Smooth muscle cell (in vitro differentiated cells): ENCODE measurements at regions not wholly inside any gene's neighbourhood (a gene's known extent, or its start where the extent isn't known, plus 50 kb on each side); places are given as distances from the start of the nearest gene placed in this dataset.

ENCODE experiments used
- DNase-seq: peaks from one replicate; lab custom pipeline; 2025; ENCODE audit not compliant: unreplicated experiment; lab: John Stamatoyannopoulos, UW
- H2AFZ ChIP-seq: fragments of 200-600 bp; sonication (generic); 2 replicates; pipeline ENCODE4 v1.6.0; 2016; ENCODE audit warnings: antibody characterized with exemption, low read depth, mild to moderate bottlenecking
- H3F3A ChIP-seq: fragments of 200-600 bp; sonication (generic); 2 replicates; pipeline ENCODE4 v1.6.0; 2017; ENCODE audit warnings: antibody characterized with exemption, low read depth
- H3K27ac ChIP-seq: fragments of 200-600 bp; sonication (generic); 2 replicates; pipeline ENCODE4 v1.5.1; 2016; ENCODE audit warnings: low read depth, mild to moderate bottlenecking
- H3K27me3 ChIP-seq: fragments of 200-600 bp; sonication (generic); 2 replicates; pipeline ENCODE4 v1.6.1; 2016; ENCODE audit warnings: low read depth, mild to moderate bottlenecking
- H3K36me3 ChIP-seq: fragments of 200-600 bp; sonication (generic); 2 replicates; pipeline ENCODE4 v1.5.1; 2016; ENCODE audit warnings: low read depth
- H3K4me1 ChIP-seq: fragments of 200-600 bp; sonication (generic); 2 replicates; pipeline ENCODE4 v1.5.1; 2016; ENCODE audit warnings: low read depth
- H3K4me2 ChIP-seq: fragments of 200-600 bp; sonication (generic); 2 replicates; pipeline ENCODE4 v1.6.0; 2016; ENCODE audit warnings: mild to moderate bottlenecking
- H3K4me3 ChIP-seq: fragments of 200-600 bp; sonication (generic); 2 replicates; pipeline ENCODE4 v1.5.1; 2016; ENCODE audit warnings: mild to moderate bottlenecking
- H3K79me2 ChIP-seq: fragments of 200-600 bp; sonication (generic); 2 replicates; pipeline ENCODE4 v1.6.0; 2016; ENCODE audit warnings: low read depth, mild to moderate bottlenecking
- H3K9ac ChIP-seq: fragments of 200-600 bp; sonication (generic); 2 replicates; pipeline ENCODE4 v1.6.0; 2016; ENCODE audit warnings: low read depth
- H3K9me3 ChIP-seq: fragments of 200-600 bp; sonication (generic); replicated peaks from 2 replicates; pipeline ENCODE4 v1.5.1; 2016; ENCODE audit warnings: low read depth
- H4K20me1 ChIP-seq: fragments of 200-600 bp; sonication (generic); 2 replicates; pipeline ENCODE4 v1.6.0; 2016; ENCODE audit warnings: low read depth
- WGBS: methylation state at CpG from one replicate; pipeline ENCODE4 v1.1.7; 2016; ENCODE audit warnings: low lambda C conversion rate; 5-methylcytosine and 5-hydroxymethylcytosine counted together
- TF ChIP-seq, protein P1 (sequence below): fragments of 200-600 bp; sonication (generic); IDR thresholded peaks from 2 replicates; pipeline ENCODE4 v1.5.1; 2017; ENCODE audit warnings: borderline replicate concordance, mild to moderate bottlenecking, antibody characterized with exemption; ENCODE audit not compliant: insufficient read depth, poor library complexity, severe bottlenecking

DNA sequence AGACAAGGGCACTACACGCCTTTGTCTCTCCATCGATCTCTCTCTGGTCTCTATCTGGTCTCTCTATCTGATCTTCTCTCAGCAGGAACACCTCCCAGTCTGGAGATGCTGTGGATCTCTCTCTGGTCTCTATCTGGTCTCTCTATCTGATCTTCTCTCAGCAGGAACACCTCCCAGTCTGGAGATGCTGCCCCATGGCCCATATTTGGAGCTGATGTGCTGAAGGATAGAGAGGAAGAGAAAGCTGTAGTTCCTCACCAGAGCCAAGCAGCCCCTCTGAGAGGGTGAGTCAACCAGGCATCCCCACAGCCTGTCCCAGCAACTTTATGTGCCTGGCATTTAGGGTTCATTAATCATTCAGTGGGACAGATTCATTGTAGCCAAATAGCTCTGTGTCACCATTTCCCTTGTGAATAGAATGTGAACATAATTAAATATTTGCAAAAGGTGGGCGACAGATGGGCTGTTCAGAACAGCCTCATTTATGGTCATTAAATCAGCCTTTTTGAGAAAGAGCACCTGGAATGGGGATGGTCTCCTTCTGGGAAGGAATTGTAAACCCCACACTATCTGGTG is 189.3 kb upstream of the MAST4 start:
- H3K4me1 ChIP-seq: no peaks in the 10 kb centered on the region
- no peak overlapping the region for H3K27ac ChIP-seq
- H3K9me3 ChIP-seq: no peaks in the 10 kb centered on the region
- H4K20me1 ChIP-seq: no peaks in the 10 kb centered on the region
- H2AFZ ChIP-seq: no peak overlapping the region
- no peak overlapping the region for H3K9ac ChIP-seq
- H3K79me2 ChIP-seq: no peaks in the 10 kb centered on the region
- no peak overlapping the region for H3K4me3 ChIP-seq
- H3K36me3 ChIP-seq: no peaks in the 10 kb centered on the region
- TF ChIP-seq, protein P1, sequence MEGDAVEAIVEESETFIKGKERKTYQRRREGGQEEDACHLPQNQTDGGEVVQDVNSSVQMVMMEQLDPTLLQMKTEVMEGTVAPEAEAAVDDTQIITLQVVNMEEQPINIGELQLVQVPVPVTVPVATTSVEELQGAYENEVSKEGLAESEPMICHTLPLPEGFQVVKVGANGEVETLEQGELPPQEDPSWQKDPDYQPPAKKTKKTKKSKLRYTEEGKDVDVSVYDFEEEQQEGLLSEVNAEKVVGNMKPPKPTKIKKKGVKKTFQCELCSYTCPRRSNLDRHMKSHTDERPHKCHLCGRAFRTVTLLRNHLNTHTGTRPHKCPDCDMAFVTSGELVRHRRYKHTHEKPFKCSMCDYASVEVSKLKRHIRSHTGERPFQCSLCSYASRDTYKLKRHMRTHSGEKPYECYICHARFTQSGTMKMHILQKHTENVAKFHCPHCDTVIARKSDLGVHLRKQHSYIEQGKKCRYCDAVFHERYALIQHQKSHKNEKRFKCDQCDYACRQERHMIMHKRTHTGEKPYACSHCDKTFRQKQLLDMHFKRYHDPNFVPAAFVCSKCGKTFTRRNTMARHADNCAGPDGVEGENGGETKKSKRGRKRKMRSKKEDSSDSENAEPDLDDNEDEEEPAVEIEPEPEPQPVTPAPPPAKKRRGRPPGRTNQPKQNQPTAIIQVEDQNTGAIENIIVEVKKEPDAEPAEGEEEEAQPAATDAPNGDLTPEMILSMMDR: no peak
- WGBS: 93% methylated on average over 3 of the region's 3 CpGs
- H3K27me3 ChIP-seq: no peaks in the 10 kb centered on the region
- H3F3A ChIP-seq: no peaks in the 10 kb centered on the region
- H3K4me2 ChIP-seq: no peak overlapping the region
- no peak for DNase-seq

DNA sequence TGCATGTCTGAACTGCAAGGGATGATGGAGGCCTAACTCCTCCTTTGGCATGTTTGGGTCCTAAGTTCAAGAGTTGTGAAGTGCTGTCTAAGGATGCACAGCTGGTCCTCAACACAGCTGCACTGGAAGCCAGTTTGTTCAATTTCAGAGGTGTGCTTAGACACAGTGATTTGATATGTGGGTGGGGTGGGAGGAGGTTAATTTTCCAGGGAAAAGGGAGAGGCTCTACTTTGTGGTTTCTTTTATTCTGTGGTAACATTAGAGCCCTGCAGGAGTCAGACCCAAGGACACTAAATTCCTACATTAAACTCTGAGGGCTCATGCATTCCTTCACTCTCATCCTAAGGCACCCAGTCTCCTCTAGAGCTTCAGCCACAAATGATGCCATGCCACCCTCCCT is 188.4 kb upstream of the MAST4 start:
- Histone ChIP-seq H3F3A (no peaks in the 10 kb centered on the region), H3K36me3 (no peaks in the 10 kb centered on the region), H3K4me1 (no peaks in the 10 kb centered on the region), H3K4me2 (no peak overlapping the region), H3K27ac (no peak overlapping the region), H3K9ac (no peak overlapping the region), H3K9me3 (no peaks in the 10 kb centered on the region), H3K27me3 (no peaks in the 10 kb centered on the region), H3K4me3 (no peak overlapping the region), H4K20me1 (no peaks in the 10 kb centered on the region), H3K79me2 (no peaks in the 10 kb centered on the region), H2AFZ (no peak overlapping the region)
- no peak for DNase-seq
- TF ChIP-seq, protein P1: no peak

- Histone ChIP-seq H3K27me3 (no peaks in the 10 kb centered on the region), H2AFZ (no peak overlapping the region), H3K79me2 (no peaks in the 10 kb centered on the region), H3K4me1 (no peaks in the 10 kb centered on the region), H3K9me3 (no peaks in the 10 kb centered on the region), H3K36me3 (no peaks in the 10 kb centered on the region), H3F3A (no peaks in the 10 kb centered on the region), H3K27ac (no peak overlapping the region), H3K4me3 (no peak overlapping the region), H3K9ac (no peak overlapping the region), H3K4me2 (no peak overlapping the region), H4K20me1 (no peaks in the 10 kb centered on the region)
- 96% methylated on average over 5 of the region's 5 CpGs for WGBS
- TF ChIP-seq, protein P1: no peak
- no peak for DNase-seq
Measured at GRCh38 chr5:66408576-66408975, 187.6 kb upstream of the MAST4 start.

DNA sequence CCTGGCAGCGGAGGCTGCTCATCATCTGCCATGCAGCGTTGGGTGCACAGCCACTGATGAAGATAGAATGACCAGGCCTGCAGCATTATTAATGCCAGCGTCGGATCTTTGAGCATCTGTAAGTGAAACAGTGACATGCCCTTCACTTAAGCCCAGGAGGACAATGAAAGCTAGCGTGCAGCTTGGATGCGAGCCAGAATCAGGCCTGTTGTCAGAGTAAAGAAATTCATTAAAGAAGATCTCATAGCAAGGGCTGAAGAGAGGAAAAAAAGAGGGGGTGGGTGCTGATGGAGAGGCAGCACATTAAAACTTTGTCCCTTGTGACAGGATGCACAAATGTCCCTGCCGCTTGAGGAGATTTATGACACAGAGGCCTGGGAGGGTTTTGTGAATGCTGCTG is 186.1 kb upstream of the MAST4 start:
- DNase-seq: no peak
- Histone ChIP-seq H3K79me2 (no peaks in the 10 kb centered on the region), H3K4me3 (no peak overlapping the region), H3K4me1 (no peaks in the 10 kb centered on the region), H3K27ac (no peak overlapping the region), H3K36me3 (no peaks in the 10 kb centered on the region), H4K20me1 (no peaks in the 10 kb centered on the region), H3K9ac (no peak overlapping the region), H3K4me2 (no peak overlapping the region), H3K9me3 (no peaks in the 10 kb centered on the region), H3F3A (no peaks in the 10 kb centered on the region), H3K27me3 (no peaks in the 10 kb centered on the region), H2AFZ (no peak overlapping the region)
- TF ChIP-seq, protein P1: no peak
- 86% methylated on average over 7 of the region's 7 CpGs for WGBS
